HEK293T (cell line): ENCODE measurements at regions not wholly inside any gene's neighbourhood (a gene's known extent, or its start where the extent isn't known, plus 50 kb on each side); places are given as distances from the start of the nearest gene placed in this dataset.

ENCODE experiments used
- ARNT ChIP-seq: fragments of 450-650 bp; IDR thresholded peaks from 2 replicates; pipeline ENCODE4 v1.6.1; 2017; ENCODE audit warnings: mild to moderate bottlenecking
- BHLHE40 ChIP-seq: fragments of 450-650 bp; IDR thresholded peaks from 2 replicates; pipeline ENCODE4 v1.6.1; 2016; ENCODE audit warnings: mild to moderate bottlenecking, moderate library complexity, borderline replicate concordance
- ELF4 ChIP-seq: fragments of 450-650 bp; IDR thresholded peaks from 2 replicates; pipeline ENCODE4 v1.6.1; 2017; ENCODE audit warnings: antibody characterized with exemption
- FOXM1 ChIP-seq: fragments of 450-650 bp; IDR thresholded peaks from 2 replicates; pipeline ENCODE4 v1.6.1; 2017; ENCODE audit warnings: mild to moderate bottlenecking, borderline replicate concordance
- LEF1 ChIP-seq: fragments of 450-650 bp; IDR thresholded peaks from 2 replicates; pipeline ENCODE4 v1.6.1; 2017; ENCODE audit warnings: mild to moderate bottlenecking, borderline replicate concordance
- SP1 ChIP-seq: fragments of 450-650 bp; IDR thresholded peaks from 2 replicates; pipeline ENCODE4 v1.6.1; 2017
- SUZ12 ChIP-seq: fragments of 450-650 bp; IDR thresholded peaks from 2 replicates; pipeline ENCODE4 v1.6.1; 2016; ENCODE audit warnings: mild to moderate bottlenecking
- TARDBP ChIP-seq: fragments of 450-650 bp; IDR thresholded peaks from 2 replicates; pipeline ENCODE4 v1.6.1; 2016
- ZNF384 ChIP-seq: fragments of 450-650 bp; IDR thresholded peaks from 2 replicates; pipeline ENCODE4 v1.6.1; 2016
- TF ChIP-seq, protein P1 (sequence below): fragments of 450-650 bp; IDR thresholded peaks from 2 replicates; pipeline ENCODE4 v1.6.1; 2016

DNA sequence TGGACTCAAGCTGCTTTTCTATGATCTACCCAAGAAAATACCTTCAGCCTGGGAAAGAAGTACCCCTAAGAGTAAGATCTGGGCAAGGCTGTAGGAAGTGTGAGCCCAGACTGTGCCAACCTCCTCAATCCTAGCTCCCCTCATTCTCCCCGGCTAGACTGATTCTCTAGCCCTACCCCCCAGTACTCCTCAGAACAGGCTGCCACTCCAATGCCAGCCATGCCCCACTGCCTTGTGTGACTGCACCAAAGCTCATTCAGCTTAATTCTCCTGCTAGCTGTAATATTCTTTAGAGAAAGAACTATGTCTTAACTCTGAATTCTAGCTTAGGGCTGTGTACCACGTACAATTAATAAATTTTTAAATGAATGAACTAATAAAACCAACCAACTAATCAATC is 92.6 kb upstream of the AKIP1 start:
- no peak for TF ChIP-seq SP1
- no peak for TF ChIP-seq ZNF384
- TF ChIP-seq BHLHE40: no peak
- no peak for TF ChIP-seq TARDBP
- no peak for TF ChIP-seq SUZ12
- no peak for TF ChIP-seq ARNT
- TF ChIP-seq ELF4: no peak
- no peak for TF ChIP-seq LEF1
- TF ChIP-seq, protein P1, sequence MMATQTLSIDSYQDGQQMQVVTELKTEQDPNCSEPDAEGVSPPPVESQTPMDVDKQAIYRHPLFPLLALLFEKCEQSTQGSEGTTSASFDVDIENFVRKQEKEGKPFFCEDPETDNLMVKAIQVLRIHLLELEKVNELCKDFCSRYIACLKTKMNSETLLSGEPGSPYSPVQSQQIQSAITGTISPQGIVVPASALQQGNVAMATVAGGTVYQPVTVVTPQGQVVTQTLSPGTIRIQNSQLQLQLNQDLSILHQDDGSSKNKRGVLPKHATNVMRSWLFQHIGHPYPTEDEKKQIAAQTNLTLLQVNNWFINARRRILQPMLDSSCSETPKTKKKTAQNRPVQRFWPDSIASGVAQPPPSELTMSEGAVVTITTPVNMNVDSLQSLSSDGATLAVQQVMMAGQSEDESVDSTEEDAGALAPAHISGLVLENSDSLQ: no peak
- no peak for TF ChIP-seq FOXM1
